Osteoblast (primary cell): ENCODE measurements at regions not wholly inside any gene's neighbourhood (a gene's known extent, or its start where the extent isn't known, plus 50 kb on each side); places are given as distances from the start of the nearest gene placed in this dataset.

ENCODE experiments used
- DNase-seq: peaks from one replicate; pipeline ENCODE4 v3.0.0; 2011; ENCODE audit warnings: low spot score, mixed read lengths; ENCODE audit not compliant: insufficient read length; ENCODE audit errors: missing footprints
- H2AFZ ChIP-seq: 2 replicates; pipeline ENCODE4 v1.6.0; 2011; ENCODE audit warnings: mild to moderate bottlenecking, low read length
- H3K27ac ChIP-seq: 2 replicates; pipeline ENCODE4 v1.5.1; 2011; ENCODE audit warnings: mild to moderate bottlenecking, low read depth, low read length, moderate library complexity
- H3K27me3 ChIP-seq: 2 replicates; pipeline ENCODE4 v1.6.0; 2012; ENCODE audit warnings: mild to moderate bottlenecking, control low read depth, inconsistent platforms, low read length, moderate library complexity; ENCODE audit not compliant: insufficient read depth
- H3K36me3 ChIP-seq: 2 replicates; pipeline ENCODE4 v1.5.1; 2011; ENCODE audit warnings: mild to moderate bottlenecking, low read length, control low read depth, moderate library complexity; ENCODE audit not compliant: insufficient read depth
- H3K4me1 ChIP-seq: 2 replicates; pipeline ENCODE4 v1.5.1; 2011; ENCODE audit warnings: mild to moderate bottlenecking, low read length, control low read depth, moderate library complexity; ENCODE audit not compliant: insufficient read depth
- H3K4me2 ChIP-seq: 2 replicates; pipeline ENCODE4 v1.6.0; 2011; ENCODE audit warnings: mild to moderate bottlenecking, low read length; ENCODE audit not compliant: insufficient read depth
- H3K4me3 ChIP-seq: fragments of 200-600 bp; sonication (generic); 3 replicates; pipeline ENCODE4 v1.5.1; 2012; ENCODE audit warnings: mild to moderate bottlenecking, low read length, inconsistent platforms; ENCODE audit not compliant: insufficient read depth
- H3K79me2 ChIP-seq: 2 replicates; pipeline ENCODE4 v1.6.0; 2012; ENCODE audit warnings: mild to moderate bottlenecking, low read length, control low read depth, inconsistent platforms; ENCODE audit not compliant: insufficient read depth
- H3K9me3 ChIP-seq: 2 replicates; pipeline ENCODE4 v1.5.1; 2011; ENCODE audit warnings: low read depth, low read length, control low read depth
- H4K20me1 ChIP-seq: 2 replicates; pipeline ENCODE4 v1.6.0; 2012; ENCODE audit warnings: mild to moderate bottlenecking, low read length, control low read depth; ENCODE audit not compliant: insufficient read depth
- CTCF ChIP-seq: IDR thresholded peaks from 2 replicates; pipeline ENCODE4 v1.5.1; 2011; ENCODE audit warnings: mild to moderate bottlenecking, low read depth, low read length, moderate library complexity; ENCODE audit errors: extremely low read depth

DNA sequence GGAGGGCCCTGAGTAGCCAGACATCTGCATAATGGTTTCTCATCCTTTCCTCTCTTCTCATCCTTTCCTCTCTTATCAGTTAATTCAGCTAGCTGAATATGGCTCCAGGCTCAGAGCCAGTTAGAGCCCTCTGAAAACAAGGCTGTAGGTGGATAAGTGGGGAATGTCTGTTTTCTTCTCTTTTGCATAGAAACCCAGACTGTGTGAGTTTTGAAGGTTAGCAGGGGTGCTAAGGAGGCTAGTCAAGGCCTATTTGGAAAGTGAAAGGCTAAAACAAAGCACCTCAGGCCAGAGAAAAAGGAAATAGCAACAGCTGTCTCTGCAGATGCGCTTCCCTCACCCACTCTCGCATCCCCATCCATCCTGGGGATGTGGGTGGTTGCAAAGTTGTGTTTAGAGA, 420.9 kb downstream of the SHISA9 start:
- Histone ChIP-seq H3K27ac (no peak overlapping the region), H3K4me1 (no peaks in the 10 kb centered on the region), H4K20me1 (no peaks in the 10 kb centered on the region), H3K4me3 (no peak overlapping the region), H3K27me3 (no peaks in the 10 kb centered on the region), H3K9me3 (no peaks in the 10 kb centered on the region), H2AFZ (no peak overlapping the region), H3K36me3 (no peaks in the 10 kb centered on the region), H3K79me2 (no peaks in the 10 kb centered on the region), H3K4me2 (no peak overlapping the region)
- no peak for DNase-seq
- no peak for TF ChIP-seq CTCF

DNA sequence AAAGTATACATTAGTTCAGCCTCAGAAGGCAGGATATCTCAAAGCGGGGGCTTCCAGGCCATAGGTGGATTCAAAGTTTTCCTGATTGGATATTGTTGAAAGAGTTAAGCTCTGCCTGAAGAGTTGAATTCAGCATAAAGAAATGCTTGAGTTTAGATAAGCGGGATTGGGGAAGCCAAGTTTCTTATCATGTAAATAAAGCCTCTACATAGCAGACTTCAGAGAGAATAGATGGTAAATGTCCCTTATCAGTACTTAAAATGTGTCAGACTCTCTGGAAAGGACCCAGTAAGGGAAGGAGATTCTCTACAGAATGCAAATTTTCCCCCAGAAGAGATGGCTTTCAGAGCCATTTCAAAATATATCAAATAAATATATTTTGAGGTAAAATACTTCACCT, 423.5 kb downstream of the SHISA9 start:
- Histone ChIP-seq H3K4me1 (no peaks in the 10 kb centered on the region), H4K20me1 (no peaks in the 10 kb centered on the region), H3K27ac (no peak overlapping the region), H3K36me3 (no peaks in the 10 kb centered on the region), H3K9me3 (no peaks in the 10 kb centered on the region), H3K27me3 (no peaks in the 10 kb centered on the region), H3K4me2 (no peak overlapping the region), H2AFZ (no peak overlapping the region), H3K79me2 (no peaks in the 10 kb centered on the region), H3K4me3 (no peak overlapping the region)
- no peak for DNase-seq
- TF ChIP-seq CTCF, result no peak

GRCh38 chr16:13325396-13325795, 424.0 kb downstream of the SHISA9 start:
- no peak for TF ChIP-seq CTCF

DNA sequence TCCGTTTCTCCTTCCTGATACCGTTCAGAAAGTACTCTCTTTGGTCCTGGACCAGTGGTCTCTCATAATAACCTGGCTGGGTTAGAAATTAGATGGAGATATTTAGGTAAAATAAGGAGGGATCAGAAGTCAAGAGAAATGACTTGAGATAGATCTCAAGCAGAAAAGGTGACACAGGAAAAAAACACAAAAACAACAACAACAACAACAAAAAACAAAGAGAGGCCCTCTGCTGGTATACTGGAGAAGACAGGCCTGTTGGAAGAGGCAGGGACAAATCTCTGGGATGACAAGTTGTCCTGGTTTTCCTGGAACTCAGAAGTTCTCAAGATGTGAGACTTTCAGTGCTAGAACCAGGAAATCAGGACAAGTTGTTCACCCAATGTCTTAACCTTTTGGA, 430.5 kb downstream of the SHISA9 start:
- TF ChIP-seq CTCF, result no peak

More at GRCh38 chr16:13325396-13325795, 424.0 kb downstream of the SHISA9 start:
- Histone ChIP-seq H3K27ac (no peak overlapping the region), H3K27me3 (no peaks in the 10 kb centered on the region), H3K4me2 (no peak overlapping the region), H3K4me1 (no peaks in the 10 kb centered on the region), H3K4me3 (no peak overlapping the region), H2AFZ (no peak overlapping the region), H3K9me3 (no peaks in the 10 kb centered on the region), H3K79me2 (no peaks in the 10 kb centered on the region), H4K20me1 (no peaks in the 10 kb centered on the region), H3K36me3 (no peaks in the 10 kb centered on the region)
- DNase-seq, result no peak

More for the DNA sequence above, 430.5 kb downstream of the SHISA9 start:
- Histone ChIP-seq H3K27ac (no peak overlapping the region), H2AFZ (no peak overlapping the region), H3K36me3 (no peaks in the 10 kb centered on the region), H3K4me2 (no peak overlapping the region), H3K9me3 (no peaks in the 10 kb centered on the region), H3K27me3 (no peaks in the 10 kb centered on the region), H3K4me3 (no peak overlapping the region), H3K79me2 (no peaks in the 10 kb centered on the region), H4K20me1 (no peaks in the 10 kb centered on the region), H3K4me1 (no peaks in the 10 kb centered on the region)
- no peak for DNase-seq
